Upper lobe of left lung (tissue), 6 donors: ENCODE measurements at regions not wholly inside any gene's neighbourhood (a gene's known extent, or its start where the extent isn't known, plus 50 kb on each side); places are given as distances from the start of the nearest gene placed in this dataset.

Source experiments
- ATAC-seq, 2 donors: fragments of 200-7000 bp; cut with Tn5 transposase; one replicate each; pipeline ENCODE4 v1.9.1; 2022; ENCODE audit warnings: mild to moderate bottlenecking in 2 of 2, moderate library complexity in 2 of 2; ENCODE audit not compliant: low FRiP score in 2 of 2
- DNase-seq, 2 donors: peaks; one replicate each; pipeline ENCODE4 v3.0.0-alpha.2; 2019 to 2020
- H3K27ac ChIP-seq, 4 donors: fragments of 200-600 bp; sonication (generic); one replicate each; pipeline ENCODE4 v1.5.1; 2016 to 2019
- H3K27me3 ChIP-seq, 4 donors: fragments of 200-600 bp; sonication (generic); one replicate each; pipeline ENCODE4 v1.5.1; 2017 to 2019
- H3K36me3 ChIP-seq, 4 donors: fragments of 200-600 bp; sonication (generic); one replicate each; pipeline ENCODE4 v1.5.1; 2016 to 2019
- H3K4me1 ChIP-seq, 4 donors: fragments of 200-600 bp; sonication (generic); one replicate each; pipeline ENCODE4 v1.5.1; 2018 to 2019
- H3K4me3 ChIP-seq, 4 donors: fragments of 200-600 bp; sonication (generic); one replicate each; pipeline ENCODE4 v1.5.1; 2017 to 2019; ENCODE audit warnings: mild to moderate bottlenecking in 2 of 4, moderate library complexity in 1 of 4
- H3K9me3 ChIP-seq, 4 donors: fragments of 200-600 bp; sonication (generic); one replicate each; pipeline ENCODE4 v1.5.1; 2018 to 2019
- EP300 ChIP-seq, 4 donors: sonication (generic); formaldehyde crosslinking; IDR thresholded peaks; one replicate each; pipeline ENCODE4 v1.5.1; 2017; ENCODE audit warnings: antibody characterized with exemption in 4 of 4, control low read depth in 2 of 4
- POLR2A ChIP-seq, 4 donors: fragments of 450-650 bp; IDR thresholded peaks; one replicate each; pipeline ENCODE4 v1.5.1; 2016 to 2017; ENCODE audit warnings: antibody characterized with exemption in 4 of 4, mild to moderate bottlenecking in 2 of 4
- POLR2AphosphoS5 ChIP-seq, 2 donors: sonication (generic); formaldehyde crosslinking; IDR thresholded peaks; one replicate each; pipeline ENCODE4 v1.5.1; 2017; ENCODE audit warnings: antibody characterized with exemption in 2 of 2
- WGBS, 2 donors: methylation state at CpG; one replicate each; pipeline ENCODE4 v1.1.5; 2017 to 2018; 5-methylcytosine and 5-hydroxymethylcytosine counted together
- TF ChIP-seq, protein P1 (sequence below), 6 experiments: fragments of 450-650 bp in 4 of 6; fragments of 200-600 bp in 2 of 6; sonication (generic) in 2 of 6; IDR thresholded peaks; one replicate each; pipeline ENCODE4 v1.5.1; 2016 to 2019; ENCODE audit warnings: antibody characterized with exemption in 6 of 6
- donor health status: DM: no; HTN: no; CAD: no; lungs with moderate emphysema.
- donor health status: DM: no; HTN: yes; CAD: no; lungs with severe emphysema.

- DNase-seq (no peak), ATAC-seq (no peak)
- H3K27ac ChIP-seq, result no peak overlapping the region
- WGBS, 2 donors, result 91 to 96% methylated on average over 3 of the region's 3 CpGs
- no peaks in the 10 kb centered on the region for H3K27me3 ChIP-seq
- peaks cover 0 to 3% (median 0%) of the 10 kb centered on the region in 4 donors for H3K4me1 ChIP-seq
- H3K36me3 ChIP-seq, result no peaks in the 10 kb centered on the region
- no peaks in the 10 kb centered on the region for H3K9me3 ChIP-seq
- no peak overlapping the region for H3K4me3 ChIP-seq
- TF ChIP-seq, protein P1, sequence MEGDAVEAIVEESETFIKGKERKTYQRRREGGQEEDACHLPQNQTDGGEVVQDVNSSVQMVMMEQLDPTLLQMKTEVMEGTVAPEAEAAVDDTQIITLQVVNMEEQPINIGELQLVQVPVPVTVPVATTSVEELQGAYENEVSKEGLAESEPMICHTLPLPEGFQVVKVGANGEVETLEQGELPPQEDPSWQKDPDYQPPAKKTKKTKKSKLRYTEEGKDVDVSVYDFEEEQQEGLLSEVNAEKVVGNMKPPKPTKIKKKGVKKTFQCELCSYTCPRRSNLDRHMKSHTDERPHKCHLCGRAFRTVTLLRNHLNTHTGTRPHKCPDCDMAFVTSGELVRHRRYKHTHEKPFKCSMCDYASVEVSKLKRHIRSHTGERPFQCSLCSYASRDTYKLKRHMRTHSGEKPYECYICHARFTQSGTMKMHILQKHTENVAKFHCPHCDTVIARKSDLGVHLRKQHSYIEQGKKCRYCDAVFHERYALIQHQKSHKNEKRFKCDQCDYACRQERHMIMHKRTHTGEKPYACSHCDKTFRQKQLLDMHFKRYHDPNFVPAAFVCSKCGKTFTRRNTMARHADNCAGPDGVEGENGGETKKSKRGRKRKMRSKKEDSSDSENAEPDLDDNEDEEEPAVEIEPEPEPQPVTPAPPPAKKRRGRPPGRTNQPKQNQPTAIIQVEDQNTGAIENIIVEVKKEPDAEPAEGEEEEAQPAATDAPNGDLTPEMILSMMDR (IDR thresholded peaks at IDR 0.05), result no peak
- TF ChIP-seq POLR2AphosphoS5 (IDR thresholded peaks at IDR 0.05) (no peak), EP300 (IDR thresholded peaks at IDR 0.05) (no peak), POLR2A (IDR thresholded peaks at IDR 0.05) (no peak)
Measured at GRCh38 chr5:89041976-89042375, 159.0 kb upstream of the MEF2C start.

GRCh38 chr5:89041249-89041779 is 158.3 kb upstream of the MEF2C start:
- no peaks in the 10 kb centered on the region for H3K9me3 ChIP-seq
- ATAC-seq (no peak), DNase-seq (no peak)
- no peak overlapping the region for H3K27ac ChIP-seq
- TF ChIP-seq, protein P1 (IDR thresholded peaks at IDR 0.05), result no peak
- no peak for TF ChIP-seq POLR2AphosphoS5 (IDR thresholded peaks at IDR 0.05)
- TF ChIP-seq POLR2A (IDR thresholded peaks at IDR 0.05), result no peak
- no peak for TF ChIP-seq EP300 (IDR thresholded peaks at IDR 0.05)
- peaks cover 0 to 3% (median 0%) of the 10 kb centered on the region in 4 donors for H3K4me1 ChIP-seq
- no peak overlapping the region for H3K4me3 ChIP-seq
- no peaks in the 10 kb centered on the region for H3K36me3 ChIP-seq
- WGBS, 2 donors, result 58 to 72% methylated on average over 3 of the region's 3 CpGs
- no peaks in the 10 kb centered on the region for H3K27me3 ChIP-seq

DNA sequence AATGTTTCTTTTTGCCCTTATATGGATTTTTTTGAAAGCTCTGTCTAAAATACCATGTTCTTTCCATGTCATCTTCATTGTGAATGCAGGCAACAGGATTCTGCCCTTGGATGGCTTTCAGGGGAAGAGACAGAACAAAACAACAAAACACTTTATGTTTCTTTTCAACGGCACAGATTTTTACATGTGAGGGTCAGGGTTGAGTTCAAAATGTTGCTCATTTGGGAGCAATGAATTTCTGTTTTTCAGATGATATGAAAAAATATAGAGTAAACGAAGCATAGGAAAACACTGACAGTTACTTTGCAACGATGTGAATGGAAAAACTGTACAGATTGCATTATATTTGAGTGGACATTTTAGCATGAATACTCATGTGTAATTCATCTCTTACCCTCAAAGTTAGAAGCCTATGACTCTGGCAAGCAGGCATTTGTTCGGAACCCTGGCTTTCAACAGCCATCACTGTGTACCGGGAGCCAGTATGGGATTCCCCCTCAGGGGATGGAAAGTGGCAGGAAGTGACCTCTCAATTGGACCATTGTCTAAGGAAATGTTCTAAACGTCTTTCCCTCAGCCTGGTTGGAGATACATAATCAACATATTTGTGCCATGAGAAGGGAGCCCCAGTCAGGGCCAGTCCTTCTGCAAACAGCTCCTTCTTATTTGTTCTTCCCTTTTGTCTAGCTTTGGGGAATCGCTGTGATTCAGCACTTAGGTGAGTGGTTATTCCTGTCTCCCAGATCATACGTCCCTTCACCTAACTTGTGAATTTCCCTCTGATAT is 153.9 kb upstream of the MEF2C start:
- DNase-seq (no peak), ATAC-seq (no peak)
- WGBS, 2 donors, result 64 to 66% methylated on average over 8 of the region's 8 CpGs
- H3K27me3 ChIP-seq, result no peaks in the 10 kb centered on the region
- no peaks in the 10 kb centered on the region for H3K9me3 ChIP-seq
- peaks cover 0 to 3% (median 0%) of the 10 kb centered on the region in 4 donors for H3K4me1 ChIP-seq
- H3K4me3 ChIP-seq, result no peak overlapping the region
- TF ChIP-seq EP300 (IDR thresholded peaks at IDR 0.05) (no peak), POLR2A (IDR thresholded peaks at IDR 0.05) (no peak), POLR2AphosphoS5 (IDR thresholded peaks at IDR 0.05) (no peak)
- TF ChIP-seq, protein P1 (IDR thresholded peaks at IDR 0.05), result no peak
- H3K27ac ChIP-seq, result no peak overlapping the region
- no peaks in the 10 kb centered on the region for H3K36me3 ChIP-seq

GRCh38 chr5:89036166-89036565 is 153.2 kb upstream of the MEF2C start:
- ATAC-seq, result no peak
- H3K36me3 ChIP-seq, result no peaks in the 10 kb centered on the region
- WGBS, 2 donors, result 57 to 79% methylated on average over 6 of the region's 6 CpGs
- no peak overlapping the region for H3K4me3 ChIP-seq
- no peak for DNase-seq
- H3K27me3 ChIP-seq, result no peaks in the 10 kb centered on the region
- no peak for TF ChIP-seq POLR2AphosphoS5 (IDR thresholded peaks at IDR 0.05)
- no peak for TF ChIP-seq POLR2A (IDR thresholded peaks at IDR 0.05)
- TF ChIP-seq, protein P1 (IDR thresholded peaks at IDR 0.05), result no peak
- no peak for TF ChIP-seq EP300 (IDR thresholded peaks at IDR 0.05)
- H3K9me3 ChIP-seq, result no peaks in the 10 kb centered on the region
- H3K27ac ChIP-seq, result no peak overlapping the region
- H3K4me1 ChIP-seq, result no peaks in the 10 kb centered on the region
